Panc1 (cell line): ENCODE measurements at regions not wholly inside any gene's neighbourhood (a gene's known extent, or its start where the extent isn't known, plus 50 kb on each side); places are given as distances from the start of the nearest gene placed in this dataset.

ENCODE experiments used
- ATAC-seq: fragments of 200-7000 bp; cut with Tn5 transposase; 2 replicates; pipeline ENCODE4 v1.9.1; 2020; ENCODE audit warnings: mild to moderate bottlenecking, moderate library complexity
- BruUV-seq: library from RNA; stranded (reverse); fragments of 400-500 nt; replicated peaks from 2 replicates; lab custom pipeline; 2021; lab: Mats Ljungman, UMichigan
- CTCF ChIA-PET: fragments of 300-600 bp; sonication (Branson Sonifier 250); formaldehyde crosslinking; loops from one replicate; lab custom pipeline; 2022; ENCODE audit warnings: antibody characterized with exemption; lab: Charles Lee
- POLR2A ChIA-PET: fragments of 300-600 bp; sonication (Branson Sonifier 250); formaldehyde crosslinking; loops from one replicate; lab custom pipeline; 2022; ENCODE audit warnings: antibody characterized with exemption; lab: Charles Lee
- DNase-seq: peaks from one replicate; pipeline ENCODE4 v3.0.0-alpha.2; 2010; ENCODE audit warnings: low read depth, low spot score
- H3K27ac ChIP-seq: 2 replicates; pipeline ENCODE4 v1.5.1; 2011; ENCODE audit warnings: mild to moderate bottlenecking, low read length, inconsistent platforms
- H3K27me3 ChIP-seq: fragments of 200-500 bp; sonication (Bioruptor generic); 2 replicates; pipeline ENCODE4 v1.6.0; 2014; ENCODE audit warnings: low read length, inconsistent platforms; ENCODE audit not compliant: control insufficient read depth, insufficient read depth
- H3K36me3 ChIP-seq: fragments of 200-500 bp; sonication (Bioruptor generic); 2 replicates; pipeline ENCODE4 v1.5.1; 2014; ENCODE audit warnings: inconsistent platforms, mild to moderate bottlenecking, low read length, moderate library complexity; ENCODE audit not compliant: control insufficient read depth, insufficient read depth
- H3K4me1 ChIP-seq: 2 replicates; pipeline ENCODE4 v1.5.1; 2011; ENCODE audit warnings: inconsistent platforms, mild to moderate bottlenecking, low read length, moderate library complexity; ENCODE audit not compliant: control insufficient read depth, insufficient read depth
- H3K4me3 ChIP-seq, 2 experiments: 2 replicates each; pipeline ENCODE4 v1.5.1; 2011 to 2012; ENCODE audit warnings: low read depth in 2 of 2, low read length in 2 of 2, mild to moderate bottlenecking in 2 of 2, inconsistent platforms in 1 of 2, moderate library complexity in 1 of 2
- H3K9me3 ChIP-seq: fragments of 200-500 bp; sonication (Bioruptor generic); 2 replicates; pipeline ENCODE4 v1.5.1; 2014; ENCODE audit warnings: low read depth, mild to moderate bottlenecking, inconsistent platforms, low read length, moderate library complexity; ENCODE audit not compliant: control insufficient read depth, insufficient read depth
- POLR2AphosphoS5 ChIP-seq: IDR thresholded peaks from 2 replicates; pipeline ENCODE4 v1.6.1; 2012; ENCODE audit warnings: mild to moderate bottlenecking, low read depth, low read length, moderate library complexity
- REST ChIP-seq, 2 experiments: IDR thresholded peaks; 2 replicates each; pipeline ENCODE4 v1.6.1; 2011 to 2012; ENCODE audit warnings: low read depth in 2 of 2, control low read depth in 1 of 2, low read length in 1 of 2, mild to moderate bottlenecking in 1 of 2, moderate library complexity in 1 of 2; ENCODE audit not compliant: insufficient read depth in 1 of 2
- SIN3A ChIP-seq: IDR thresholded peaks from 2 replicates; pipeline ENCODE4 v1.6.1; 2012; ENCODE audit warnings: low read depth, mild to moderate bottlenecking, low read length, moderate library complexity, borderline replicate concordance; ENCODE audit not compliant: insufficient read depth
- TCF7L2 ChIP-seq: IDR thresholded peaks from 2 replicates; pipeline ENCODE4 v1.6.1; 2011; ENCODE audit warnings: mild to moderate bottlenecking, low read depth, low read length, inconsistent platforms
- in situ Hi-C: cut with HindIII; loops from 2 replicates; pipeline ENCODE4 v1.10.0; 2016; ENCODE audit warnings: low sequenced_read_pairs, low pct_unique_long_range_greater_than_20kb
- intact Hi-C: fragments of 100-400 bp; cut with micrococcal nuclease; formaldehyde crosslinking; loops from one replicate; pipeline ENCODE4 v1.10.0; 2022; ENCODE audit not compliant: unreplicated experiment
- TF ChIP-seq, protein P1 (sequence below): fragments of 450-650 bp; IDR thresholded peaks from 2 replicates; pipeline ENCODE4 v1.5.1; 2017; ENCODE audit warnings: mild to moderate bottlenecking

DNA sequence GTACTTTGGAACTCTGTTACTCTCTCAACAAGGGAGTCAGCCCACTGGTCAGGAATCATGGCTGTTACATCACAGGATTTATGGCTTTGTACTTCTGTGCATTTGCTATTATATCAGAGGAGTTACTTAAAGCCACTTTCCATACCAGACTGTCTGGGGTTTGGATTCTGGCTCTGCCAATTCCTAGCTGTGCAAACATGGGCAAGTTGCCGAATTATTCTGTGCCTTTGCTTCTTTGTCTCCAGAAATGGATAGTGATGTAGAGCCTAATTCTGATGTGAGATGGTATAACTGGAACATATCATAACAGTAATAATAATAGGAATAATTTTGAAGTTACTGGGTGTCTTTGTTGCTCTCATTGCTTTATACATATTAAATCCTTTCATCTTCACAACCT, 1047.3 kb upstream of the SEMA6A start:
- ATAC-seq: no peak
- H3K9me3 ChIP-seq: no peaks in the 10 kb centered on the region
- H3K27ac ChIP-seq: no peak overlapping the region
- intact Hi-C loops (no loop called here), in situ Hi-C loops (no loop called here)
- ChIA-PET CTCF (no interaction called here), POLR2A (no interaction called here)
- TF ChIP-seq POLR2AphosphoS5 (no peak), REST (IDR thresholded peaks at IDR 0.05; ENCODE audit: insufficient read depth in 1 of 2, low read depth in 2 of 2, low read length in 1 of 2) (no peak), TCF7L2 (no peak), SIN3A (no peak)
- TF ChIP-seq, protein P1, sequence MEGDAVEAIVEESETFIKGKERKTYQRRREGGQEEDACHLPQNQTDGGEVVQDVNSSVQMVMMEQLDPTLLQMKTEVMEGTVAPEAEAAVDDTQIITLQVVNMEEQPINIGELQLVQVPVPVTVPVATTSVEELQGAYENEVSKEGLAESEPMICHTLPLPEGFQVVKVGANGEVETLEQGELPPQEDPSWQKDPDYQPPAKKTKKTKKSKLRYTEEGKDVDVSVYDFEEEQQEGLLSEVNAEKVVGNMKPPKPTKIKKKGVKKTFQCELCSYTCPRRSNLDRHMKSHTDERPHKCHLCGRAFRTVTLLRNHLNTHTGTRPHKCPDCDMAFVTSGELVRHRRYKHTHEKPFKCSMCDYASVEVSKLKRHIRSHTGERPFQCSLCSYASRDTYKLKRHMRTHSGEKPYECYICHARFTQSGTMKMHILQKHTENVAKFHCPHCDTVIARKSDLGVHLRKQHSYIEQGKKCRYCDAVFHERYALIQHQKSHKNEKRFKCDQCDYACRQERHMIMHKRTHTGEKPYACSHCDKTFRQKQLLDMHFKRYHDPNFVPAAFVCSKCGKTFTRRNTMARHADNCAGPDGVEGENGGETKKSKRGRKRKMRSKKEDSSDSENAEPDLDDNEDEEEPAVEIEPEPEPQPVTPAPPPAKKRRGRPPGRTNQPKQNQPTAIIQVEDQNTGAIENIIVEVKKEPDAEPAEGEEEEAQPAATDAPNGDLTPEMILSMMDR: no peak
- no peaks in the 10 kb centered on the region for H3K4me1 ChIP-seq
- H3K4me3 ChIP-seq: no peak overlapping the region
- DNase-seq: no peak
- no TSS peak for BruUV-seq
- no peaks in the 10 kb centered on the region for H3K27me3 ChIP-seq
- H3K36me3 ChIP-seq: no peaks in the 10 kb centered on the region

GRCh38 chr5:117615226-117615625, 1040.6 kb upstream of the SEMA6A start:
- Histone ChIP-seq H3K27me3 (no peaks in the 10 kb centered on the region), H3K4me3 (no peak overlapping the region), H3K4me1 (no peaks in the 10 kb centered on the region), H3K27ac (no peak overlapping the region), H3K9me3 (no peaks in the 10 kb centered on the region), H3K36me3 (no peaks in the 10 kb centered on the region)
- ATAC-seq: no peak
- no peak for DNase-seq
- ChIA-PET CTCF (no interaction called here), POLR2A (no interaction called here)
- intact Hi-C loops (no loop called here), in situ Hi-C loops (no loop called here)
- BruUV-seq: no TSS peak
- TF ChIP-seq REST (IDR thresholded peaks at IDR 0.05; ENCODE audit: insufficient read depth in 1 of 2, low read depth in 2 of 2, low read length in 1 of 2): no peak
- no peak for TF ChIP-seq SIN3A
- no peak for TF ChIP-seq TCF7L2
- no peak for TF ChIP-seq POLR2AphosphoS5
- TF ChIP-seq, protein P1: no peak
